ENCODE measurements at regions not wholly inside any gene's neighbourhood (a gene's known extent, or its start where the extent isn't known, plus 50 kb on each side); places are given as distances from the start of the nearest gene placed in this dataset.
"Not testable (repeated sequence)": the region's sequence is repeated elsewhere in the genome, so short reads cannot be mapped to it uniquely, and the experiment has no call there.

DNA sequence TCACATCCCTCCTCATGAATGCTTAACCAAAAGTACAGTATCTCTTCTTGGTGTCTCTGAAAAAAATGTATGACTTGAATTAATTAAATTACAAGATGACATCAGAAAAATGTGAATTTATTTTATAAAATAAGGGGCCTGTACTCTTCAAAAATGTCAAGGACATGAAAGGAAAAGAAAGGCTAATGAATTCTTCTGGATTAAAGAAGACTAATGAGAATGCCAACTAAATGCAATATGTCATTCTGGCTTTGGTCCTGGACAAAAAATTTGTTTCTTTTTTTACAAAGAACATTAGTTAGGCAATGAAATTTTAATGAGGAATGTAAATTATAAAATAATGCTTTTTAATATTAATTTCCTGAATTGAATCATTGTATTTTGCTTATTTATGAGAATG is 1125.7 kb downstream of the DNAJB9 start:
- no peak for DNase-seq (ENCODE audit: low read depth in 4 of 4, low spot score in 2 of 4)

DNA sequence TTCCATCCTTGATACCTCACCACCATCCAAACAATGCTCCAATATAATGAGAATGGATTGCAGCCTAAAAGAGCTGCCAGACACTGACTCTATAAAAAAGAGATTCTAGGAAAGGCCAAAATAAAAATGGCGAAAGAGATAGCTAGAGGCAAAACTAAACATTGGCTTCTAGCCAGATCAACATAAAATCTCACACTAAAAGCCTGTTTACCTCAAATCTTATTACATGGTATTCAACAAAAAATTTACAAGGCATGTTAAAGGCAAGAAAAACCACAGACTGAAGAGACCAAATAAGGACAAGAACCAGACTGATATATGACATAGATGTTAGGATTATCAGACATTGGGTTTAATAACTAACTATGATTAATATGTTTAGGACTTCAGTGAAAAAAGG is 1127.0 kb downstream of the DNAJB9 start:
- DNase-seq (ENCODE audit: low read depth in 4 of 4, low spot score in 2 of 4): no peak

DNA sequence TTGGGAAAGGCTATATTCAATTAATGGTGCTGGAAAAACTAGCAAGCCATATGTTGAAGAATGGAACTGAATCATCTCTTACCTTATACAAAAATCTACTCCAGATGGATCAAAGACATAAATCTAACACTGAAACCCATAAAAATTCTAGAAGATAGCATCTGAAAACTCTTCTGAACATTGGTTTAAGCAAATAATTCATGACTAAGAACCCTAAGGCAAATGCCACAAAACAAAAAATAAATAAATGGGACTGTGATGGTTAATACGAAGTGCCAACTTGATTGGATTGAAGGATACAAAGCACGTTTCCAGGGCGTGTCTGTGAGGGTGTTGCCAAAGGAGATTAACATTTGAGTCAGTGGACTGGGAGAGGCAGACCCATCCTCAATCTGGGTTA is 1130.0 kb downstream of the DNAJB9 start:
- no peak for DNase-seq (ENCODE audit: low read depth in 4 of 4, low spot score in 2 of 4)

DNA sequence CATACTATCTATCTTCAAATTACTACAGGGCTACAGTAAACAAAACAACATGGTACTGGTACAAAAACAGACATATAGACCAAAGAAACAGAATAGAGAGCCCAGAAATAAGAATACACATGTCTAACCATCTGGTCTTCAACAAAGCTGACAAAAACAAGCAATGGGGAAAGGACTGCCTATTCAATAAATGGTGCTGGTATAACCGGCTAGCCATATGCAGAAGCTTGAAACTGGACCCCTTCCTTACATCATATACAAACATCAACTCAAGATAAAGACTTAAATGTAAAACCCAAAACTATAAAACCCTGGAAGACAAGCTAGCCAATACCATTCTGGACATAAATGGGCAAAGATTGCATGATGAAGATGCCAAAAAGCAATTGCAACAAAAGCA is 1143.7 kb downstream of the DNAJB9 start:
- DNase-seq (ENCODE audit: low read depth in 4 of 4, low spot score in 2 of 4): no peak

DNA sequence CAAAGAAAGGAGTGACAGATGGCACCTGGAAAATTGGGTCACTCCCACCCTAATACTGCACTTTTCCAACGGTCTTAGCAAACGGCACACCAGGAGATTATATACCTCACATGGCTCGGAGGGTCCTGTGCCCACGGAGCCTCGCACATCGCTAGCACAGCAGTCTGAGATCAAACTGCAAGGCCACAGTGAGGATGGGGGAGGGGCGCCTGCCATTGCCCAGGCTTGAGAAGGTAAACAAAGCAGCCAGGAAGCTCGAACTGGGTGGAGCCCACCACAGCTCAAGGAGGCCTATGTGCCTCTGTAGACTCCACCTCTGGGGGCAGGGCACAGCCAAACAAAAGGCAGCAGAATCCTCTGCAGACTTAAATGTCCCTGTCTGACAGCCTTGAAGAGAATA is 1149.7 kb downstream of the DNAJB9 start:
- not testable (repeated sequence) for DNase-seq (ENCODE audit: low read depth in 4 of 4, low spot score in 2 of 4)

DNA sequence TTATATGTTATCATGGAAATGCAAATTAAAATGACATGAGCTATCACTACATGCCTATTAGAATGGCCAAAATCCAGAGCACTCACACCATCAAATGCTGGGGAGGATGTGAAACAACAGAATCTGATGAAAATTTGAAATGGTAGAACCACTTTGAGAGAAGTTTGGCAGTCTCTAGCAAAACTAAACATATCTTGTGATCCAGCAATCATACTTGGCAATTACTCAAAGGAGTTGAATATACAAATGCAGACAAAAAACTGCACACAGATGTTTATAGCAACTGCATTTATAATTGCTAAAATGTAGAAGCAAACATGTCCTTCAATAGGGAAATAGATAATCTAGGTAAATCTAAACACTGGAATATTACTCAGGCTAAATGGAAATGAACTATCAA is 1164.9 kb downstream of the DNAJB9 start:
- DNase-seq (ENCODE audit: low read depth in 4 of 4, low spot score in 2 of 4): no peak

DNA sequence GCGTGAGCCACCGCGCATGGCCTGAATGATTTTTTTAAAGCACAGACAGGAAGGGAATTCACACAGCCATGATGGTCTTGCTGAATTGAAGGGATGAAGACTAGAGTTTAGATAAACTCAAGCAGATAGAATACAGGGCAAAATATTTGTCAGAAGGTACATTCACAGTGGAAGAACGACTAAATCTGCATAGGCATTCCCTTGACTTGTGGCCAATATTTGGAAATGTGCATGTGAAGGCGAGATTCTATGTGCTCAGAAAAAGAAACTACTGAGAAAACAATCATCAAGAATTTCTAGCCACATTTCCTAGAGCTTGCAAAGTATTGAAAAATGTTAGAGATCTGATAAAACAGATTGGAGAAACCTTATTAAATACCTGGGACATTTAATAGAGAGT is 1166.2 kb downstream of the DNAJB9 start:
- no peak for DNase-seq (ENCODE audit: low read depth in 4 of 4, low spot score in 2 of 4)

DNA sequence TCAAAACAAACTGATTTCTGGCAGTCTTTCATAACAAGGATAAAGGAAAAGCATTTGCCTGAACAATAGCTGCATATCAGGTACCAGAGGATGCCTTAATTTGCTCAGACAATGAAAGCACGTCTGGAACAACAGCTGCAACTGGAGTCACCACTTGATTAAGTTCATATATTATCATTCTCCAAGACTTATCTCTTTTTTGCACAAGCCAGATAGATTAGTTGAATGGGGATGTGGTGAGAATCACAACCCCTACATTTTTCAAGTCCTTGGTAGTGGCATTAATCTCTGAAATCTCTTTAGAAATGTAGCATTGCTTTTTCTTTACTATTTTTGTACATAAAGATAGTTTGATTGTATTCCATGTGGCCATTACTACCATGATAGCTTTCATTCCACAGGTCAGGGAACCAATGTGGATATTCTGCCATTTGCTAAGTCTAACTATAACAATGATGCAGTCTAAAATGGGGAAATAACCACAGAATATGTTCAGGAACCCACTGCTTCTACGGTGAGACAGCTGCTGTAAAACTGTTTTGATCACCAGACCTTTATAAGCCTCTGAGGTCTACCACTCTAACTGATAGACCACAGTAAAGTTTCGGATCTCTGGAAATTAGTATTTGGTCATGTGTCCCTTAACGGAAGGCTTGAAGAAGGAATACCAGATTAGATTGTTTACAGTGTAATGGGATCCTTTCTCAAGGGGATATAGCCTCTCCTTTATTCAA is 1176.2 kb downstream of the DNAJB9 start:
- no peak for DNase-seq (ENCODE audit: low read depth in 4 of 4, low spot score in 2 of 4)

DNA sequence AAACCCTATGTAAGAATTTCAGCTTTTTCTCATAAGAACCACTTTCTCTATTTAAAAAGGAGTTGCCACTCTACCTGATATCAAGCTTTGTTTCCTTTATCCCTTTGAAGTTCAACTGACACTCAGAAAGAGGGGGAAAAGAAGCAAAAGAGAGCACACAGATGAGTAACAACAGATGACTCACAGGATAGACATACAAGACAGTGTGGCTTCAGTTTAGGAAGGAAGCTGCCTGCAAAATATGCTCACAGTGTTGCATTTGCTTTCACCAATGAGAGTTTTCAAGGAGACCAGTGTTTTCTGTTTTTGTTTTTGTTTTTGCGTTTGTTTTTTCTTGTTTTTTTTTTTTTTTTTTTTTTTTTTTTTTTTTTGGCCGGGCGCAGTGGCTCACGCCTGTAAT is 1181.6 kb downstream of the DNAJB9 start:
- DNase-seq (ENCODE audit: low read depth in 4 of 4, low spot score in 2 of 4): no peak

DNA sequence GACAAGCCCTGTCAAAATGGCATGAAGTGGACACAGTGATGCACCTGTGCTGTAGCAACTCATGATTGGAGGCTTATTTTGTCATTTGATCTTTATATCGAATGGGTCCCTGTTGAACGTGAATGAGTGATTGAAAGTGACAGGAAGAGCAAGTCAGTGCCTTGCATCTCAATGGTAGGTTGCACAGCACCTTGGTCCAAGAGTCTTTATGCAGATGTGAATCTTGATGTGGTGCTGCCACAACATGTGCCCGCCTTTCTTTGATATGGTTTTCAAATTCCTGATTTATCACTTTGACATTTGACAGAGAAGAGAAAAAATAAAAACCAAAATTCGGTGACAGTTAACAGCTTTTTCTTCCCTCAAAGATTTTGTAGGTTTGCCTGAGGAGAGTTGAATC is 1182.4 kb downstream of the DNAJB9 start:
- no peak for DNase-seq (ENCODE audit: low read depth in 4 of 4, low spot score in 2 of 4)

DNA sequence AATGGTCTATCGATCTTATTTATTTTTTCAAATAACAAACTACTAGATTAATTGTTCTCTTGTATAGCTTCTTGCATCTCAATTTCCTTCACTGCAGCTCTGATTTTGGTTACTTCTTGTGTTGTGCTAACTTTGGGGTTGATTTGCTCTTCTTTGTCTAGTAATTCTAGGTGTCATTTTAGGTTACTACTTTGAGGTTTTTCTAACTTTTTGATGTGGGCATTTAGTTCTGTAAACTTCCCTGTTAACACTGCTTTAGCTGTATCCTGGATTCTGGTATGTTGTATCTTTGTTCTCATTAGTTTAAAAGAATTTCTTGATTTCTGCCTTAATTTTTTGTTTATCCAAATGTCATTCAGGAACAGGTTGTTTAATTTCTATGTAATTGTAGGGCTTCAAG is 1188.0 kb downstream of the DNAJB9 start:
- no peak for DNase-seq (ENCODE audit: low read depth in 4 of 4, low spot score in 2 of 4)

DNA sequence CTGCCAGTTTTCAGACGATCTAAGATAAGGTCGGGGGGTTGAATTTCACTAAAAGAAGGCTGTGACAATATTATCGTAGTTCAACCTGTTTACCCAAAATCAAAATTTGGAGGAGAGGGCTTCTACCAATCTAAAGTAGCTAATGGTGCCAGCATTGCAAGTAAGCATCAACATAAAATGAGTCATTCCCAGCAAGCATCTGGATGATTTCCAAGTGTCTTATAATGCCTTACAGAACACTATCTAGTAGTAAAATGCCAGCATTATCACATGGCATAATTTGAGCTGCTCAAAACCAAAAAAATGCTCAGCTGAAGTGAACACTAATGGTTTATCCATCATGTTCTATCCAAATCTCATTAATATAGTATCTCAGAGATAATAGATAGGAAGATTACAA is 1193.9 kb downstream of the DNAJB9 start:
- no peak for DNase-seq (ENCODE audit: low read depth in 4 of 4, low spot score in 2 of 4)

DNA sequence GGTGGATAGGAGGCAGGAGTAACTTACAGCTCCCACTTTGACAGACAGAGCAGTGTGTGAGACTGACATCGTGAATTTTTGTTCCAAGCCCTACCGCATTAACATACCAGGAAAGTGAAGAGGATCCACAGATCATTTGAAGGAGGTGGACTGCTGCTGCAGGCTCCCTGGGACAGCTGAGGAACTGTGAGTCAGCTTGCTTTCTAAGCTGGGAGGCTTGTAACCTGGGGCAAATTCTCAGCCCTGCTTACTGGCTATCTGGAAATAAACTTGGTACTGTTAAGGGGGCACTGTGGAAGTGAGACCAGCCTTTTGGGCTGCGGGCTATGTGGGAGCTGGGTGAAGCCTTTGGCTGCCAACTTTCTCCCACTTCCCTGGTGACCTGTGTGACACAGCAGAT is 1202.5 kb downstream of the DNAJB9 start:
- DNase-seq (ENCODE audit: low read depth in 4 of 4, low spot score in 2 of 4): no peak

DNA sequence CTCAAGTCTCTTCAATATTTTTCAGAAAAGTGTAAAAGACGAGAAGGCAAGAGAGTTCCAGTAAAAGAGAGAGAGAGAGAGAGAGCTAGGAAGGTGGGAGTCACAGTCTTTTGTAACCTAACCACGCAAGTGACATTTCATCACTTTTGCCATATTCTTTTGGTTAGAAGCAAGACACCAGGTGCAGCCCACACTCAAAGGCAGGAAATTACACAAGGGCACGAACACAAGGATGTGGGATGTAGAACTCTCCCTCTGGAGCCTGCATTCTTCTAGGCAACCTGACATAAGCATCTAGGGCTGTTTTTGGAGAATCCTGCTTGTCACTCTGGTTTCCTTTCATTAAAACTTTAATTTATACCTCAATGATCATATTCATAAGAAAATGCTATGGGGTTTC is 1213.1 kb downstream of the DNAJB9 start:
- no peak for DNase-seq (ENCODE audit: low read depth in 4 of 4, low spot score in 2 of 4)

DNA sequence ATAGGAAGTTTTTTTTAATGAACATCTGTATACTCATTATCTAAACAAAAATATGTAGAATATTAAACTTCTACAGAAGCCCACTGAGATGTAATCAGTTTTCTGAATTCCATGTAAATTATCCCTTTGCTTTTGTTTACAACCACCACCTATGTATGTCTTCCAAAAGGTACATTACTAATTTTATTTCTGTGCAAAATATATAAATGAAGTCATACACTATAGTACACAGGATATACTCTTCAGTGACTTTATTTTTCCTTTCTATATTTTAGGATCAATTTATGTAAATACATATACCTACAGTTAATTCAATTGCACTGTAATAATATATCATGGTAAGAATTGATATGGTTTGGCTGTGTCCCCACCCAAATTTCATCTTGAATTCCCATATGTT is 1236.9 kb downstream of the DNAJB9 start:
- no peak for DNase-seq (ENCODE audit: low read depth in 4 of 4, low spot score in 2 of 4)

DNA sequence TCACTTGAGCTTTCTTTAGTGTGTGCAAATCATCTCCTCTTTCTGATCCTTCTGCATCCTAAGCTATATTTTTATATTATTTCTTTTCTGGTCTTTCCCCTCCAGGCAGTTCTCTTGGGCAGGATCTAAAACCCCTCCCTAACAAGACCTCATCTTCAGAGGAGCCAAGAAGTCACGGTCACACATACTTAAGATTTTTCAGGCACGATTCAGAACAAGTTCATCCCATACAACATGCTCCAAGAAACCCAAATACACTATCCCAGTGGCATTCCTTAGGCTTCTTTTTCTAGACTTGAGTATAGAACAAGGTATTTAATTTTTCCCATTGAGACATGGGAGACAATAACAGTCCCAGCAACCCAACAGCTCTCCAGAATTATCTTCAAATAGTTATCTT is 1251.5 kb downstream of the DNAJB9 start:
- DNase-seq (ENCODE audit: low read depth in 4 of 4, low spot score in 2 of 4): no peak

DNA sequence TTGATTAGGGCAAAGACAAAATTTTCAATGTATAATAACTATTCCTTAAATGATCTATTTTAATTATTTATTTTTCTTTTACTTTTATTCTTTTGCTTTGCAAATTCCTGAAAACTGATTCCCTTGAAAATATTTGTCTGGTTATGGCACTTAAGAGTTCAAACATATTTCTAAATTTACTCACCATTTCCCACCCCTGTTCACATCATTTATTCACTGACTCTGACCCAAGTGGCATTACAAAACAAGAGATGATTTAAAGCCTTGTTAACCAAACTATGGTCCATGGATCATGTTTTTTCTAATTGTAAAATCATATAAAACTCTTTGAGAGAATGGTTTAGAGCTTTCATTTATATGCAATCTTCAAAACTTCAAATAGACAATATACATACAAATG is 1256.1 kb upstream of the LRRN3 start:
- no peak for DNase-seq (ENCODE audit: low read depth in 4 of 4, low spot score in 2 of 4)

DNA sequence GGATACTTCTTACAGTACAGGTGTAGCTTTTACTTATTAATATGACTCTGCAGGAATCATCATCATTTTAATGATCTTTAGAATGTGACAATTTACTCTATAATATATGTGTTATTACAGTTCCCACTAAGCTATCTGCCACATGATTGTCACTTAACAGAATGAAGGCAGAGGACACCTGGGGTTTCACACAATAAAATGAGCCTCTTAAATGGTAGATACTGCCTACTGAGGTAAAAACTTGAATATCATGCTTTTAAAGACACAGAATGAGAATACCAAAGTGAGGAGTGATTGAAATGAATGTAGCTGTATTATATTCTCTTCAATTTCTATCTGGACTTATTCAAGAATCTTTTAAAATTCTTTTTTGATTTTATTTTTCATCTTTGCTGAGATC is 1255.3 kb upstream of the LRRN3 start:
- DNase-seq (ENCODE audit: low read depth in 4 of 4, low spot score in 2 of 4): no peak

DNA sequence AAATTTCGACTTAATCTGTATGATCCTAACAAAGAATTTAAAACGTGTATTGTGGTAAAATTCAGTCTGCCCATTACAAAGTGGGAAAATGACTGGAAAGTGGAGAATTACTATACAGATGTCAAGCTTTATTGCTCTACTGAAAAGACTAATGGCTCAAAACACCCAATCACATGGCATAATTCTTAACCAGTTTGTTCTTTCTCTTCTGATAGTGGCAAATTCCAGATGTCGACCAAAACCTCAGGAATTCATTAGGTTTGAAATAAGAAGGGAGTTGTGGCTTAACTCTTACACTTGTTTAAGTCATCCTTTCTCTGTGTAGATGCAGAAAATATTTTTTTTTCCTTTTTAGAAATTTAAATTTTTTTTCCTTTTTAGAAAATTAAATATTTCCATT is 1254.9 kb upstream of the LRRN3 start:
- no peak for DNase-seq (ENCODE audit: low read depth in 4 of 4, low spot score in 2 of 4)

DNA sequence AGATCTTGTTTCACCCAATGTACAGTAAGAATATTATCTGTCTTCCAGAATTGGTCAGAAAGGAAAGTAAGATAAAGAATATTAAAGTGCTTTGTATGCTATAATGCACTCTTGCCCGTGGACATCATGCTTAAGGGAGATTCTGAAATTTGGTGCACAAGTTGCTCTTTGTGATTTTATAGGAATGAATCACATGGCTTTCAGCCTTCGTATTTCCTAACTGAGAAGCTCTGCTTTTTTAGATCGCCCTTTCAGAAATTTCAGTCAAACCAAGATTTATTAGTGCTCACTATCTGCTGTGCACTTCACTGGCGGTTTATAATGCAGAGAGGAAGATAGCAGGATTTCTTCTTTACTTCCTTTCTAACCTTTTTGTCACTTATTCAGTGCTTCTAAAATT is 1248.5 kb upstream of the LRRN3 start:
- no peak for DNase-seq (ENCODE audit: low read depth in 4 of 4, low spot score in 2 of 4)

DNA sequence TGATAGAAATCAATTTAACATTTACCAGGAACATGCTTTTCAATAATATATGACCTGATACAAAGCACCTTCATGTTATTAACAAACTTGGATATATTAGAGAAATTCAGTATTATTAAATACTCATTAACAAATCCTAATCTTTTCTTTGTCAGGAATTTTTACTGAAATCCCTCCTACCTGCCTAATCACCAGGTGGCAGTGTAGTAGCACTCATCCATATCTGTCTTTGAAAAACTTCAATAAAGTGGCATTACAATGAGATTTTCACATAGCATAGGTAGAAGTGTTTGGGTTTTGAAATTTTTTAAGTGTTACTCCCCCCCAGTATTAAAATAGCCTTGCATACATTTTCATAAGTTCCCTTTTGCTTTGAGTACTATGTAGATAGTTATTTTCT is 1246.6 kb upstream of the LRRN3 start:
- DNase-seq (ENCODE audit: low read depth in 4 of 4, low spot score in 2 of 4): peak in 1 of 4 donors; percentile 7

DNA sequence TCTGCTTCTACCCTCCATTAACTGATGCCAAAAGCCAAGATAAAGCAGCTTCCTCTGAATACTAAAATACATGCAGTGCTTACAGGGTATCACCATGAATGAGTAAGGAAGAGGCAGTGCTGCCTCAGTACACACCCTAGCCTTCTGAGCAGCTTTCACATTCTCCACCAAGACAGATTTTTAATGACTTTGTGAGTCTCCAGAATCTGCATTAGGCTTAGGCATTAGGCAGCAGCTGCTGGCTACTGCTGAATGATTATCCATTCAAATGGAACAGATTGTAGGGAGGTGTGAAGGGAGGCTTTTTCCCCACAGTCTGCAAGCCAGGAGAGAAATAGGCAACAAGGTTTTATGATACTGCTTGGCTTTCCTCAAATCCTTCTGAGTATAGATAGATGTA is 1226.7 kb upstream of the LRRN3 start:
- DNase-seq (ENCODE audit: low read depth in 4 of 4, low spot score in 2 of 4): peak in 1 of 4 donors; percentile 4

DNA sequence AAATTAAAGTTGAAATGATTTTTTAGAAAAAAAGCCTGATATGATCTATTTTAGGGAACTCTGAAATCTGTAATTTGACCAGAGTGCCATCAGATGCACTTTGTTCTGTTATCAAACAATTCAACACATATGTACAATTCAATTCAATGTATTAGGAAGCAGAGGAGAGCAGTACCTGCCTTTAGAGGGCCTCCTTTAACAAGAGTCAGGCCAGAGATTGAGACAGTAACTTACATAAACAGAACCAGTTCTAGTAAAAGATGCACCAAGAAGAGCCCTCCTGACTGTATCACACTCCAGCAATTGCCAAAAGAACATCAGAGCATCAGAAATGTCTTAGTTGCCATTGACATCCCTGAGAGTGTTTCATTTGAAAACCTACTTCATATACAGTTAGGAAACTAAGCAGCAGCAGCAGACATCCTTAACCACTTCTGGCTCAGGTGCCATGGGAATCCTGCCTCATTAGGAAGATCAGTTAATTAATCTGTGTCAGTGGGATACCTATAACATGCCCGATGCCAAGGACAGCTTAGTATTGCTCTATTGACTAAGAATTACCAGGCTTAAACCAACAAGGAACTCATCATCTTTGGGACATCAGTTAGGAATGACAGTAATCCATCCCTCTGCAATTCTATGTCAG is 1222.6 kb upstream of the LRRN3 start:
- no peak for DNase-seq (ENCODE audit: low read depth in 4 of 4, low spot score in 2 of 4)
